ENCODE measurements at regions not wholly inside any gene's neighbourhood (a gene's known extent, or its start where the extent isn't known, plus 50 kb on each side); places are given as distances from the start of the nearest gene placed in this dataset.

- TF ChIP-seq, protein P1, sequence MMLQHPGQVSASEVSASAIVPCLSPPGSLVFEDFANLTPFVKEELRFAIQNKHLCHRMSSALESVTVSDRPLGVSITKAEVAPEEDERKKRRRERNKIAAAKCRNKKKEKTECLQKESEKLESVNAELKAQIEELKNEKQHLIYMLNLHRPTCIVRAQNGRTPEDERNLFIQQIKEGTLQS (IDR thresholded peaks at IDR 0.05), result no peak
- TF ChIP-seq CTCF (IDR thresholded peaks at IDR 0.05 in 2 of 3, conservative IDR thresholded peaks at IDR 0.05 in 1 of 3; ENCODE audit: borderline replicate concordance in 1 of 3, insufficient read depth in 1 of 3, low read depth in 2 of 3, low read length in 2 of 3) (no peak), EZH2 (IDR thresholded peaks at IDR 0.05) (no peak), POLR2A (IDR thresholded peaks at IDR 0.05; ENCODE audit: borderline replicate concordance, extremely low read depth, insufficient read depth, insufficient read length) (no peak)
These were observed 903.1 kb downstream of the NSUN3 start (continued) for GRCh38 chr3:94965867-94966475.

DNA sequence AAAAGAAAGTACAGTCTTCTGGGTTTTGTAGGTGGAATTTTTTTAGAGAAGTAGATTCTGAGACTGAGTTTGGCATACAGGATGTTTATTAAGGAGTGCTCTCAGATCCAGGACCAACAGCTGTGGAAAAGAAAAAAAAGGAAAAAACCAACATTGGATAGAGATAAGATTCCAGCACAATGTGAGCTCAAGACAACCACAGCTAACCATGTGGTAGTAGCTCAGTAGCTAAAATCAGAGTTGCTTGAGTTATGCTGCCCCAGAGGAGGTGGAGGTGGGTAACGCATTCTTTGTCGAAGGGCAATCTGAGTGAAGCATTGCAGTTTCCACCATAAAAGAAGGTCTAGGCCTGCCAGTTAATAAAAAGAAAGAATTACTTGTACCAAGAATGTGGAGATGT, 904.3 kb downstream of the NSUN3 start:
- Histone ChIP-seq H3K9me3 (ENCODE audit: control insufficient read depth in 1 of 2, insufficient read depth in 1 of 2, low read depth in 1 of 2, low read length in 2 of 2) (peaks cover 6 to 9% of the 10 kb centered on the region in 2 experiments; a peak in 3 of 4 replicates), H4K20me1 (ENCODE audit: insufficient read depth) (no peaks in the 10 kb centered on the region), H2AFZ (ENCODE audit: low read depth, low read length, poor library complexity, severe bottlenecking) (no peak overlapping the region), H3K4me3 (replicated peaks in 1 of 2; ENCODE audit: low read depth in 1 of 2, low read length in 2 of 2) (no peak overlapping the region), H3K4me1 (ENCODE audit: control insufficient read depth in 1 of 2, insufficient read depth in 2 of 2, low read length in 2 of 2) (no peaks in the 10 kb centered on the region), H3K4me2 (ENCODE audit: low read length) (no peak overlapping the region), H3K9me2 (ENCODE audit: insufficient read depth) (no peaks in the 10 kb centered on the region), H3K79me2 (ENCODE audit: insufficient read depth, low read length) (no peaks in the 10 kb centered on the region), H3K27me3 (ENCODE audit: insufficient read depth, low read length) (no peaks in the 10 kb centered on the region), H3K27ac (ENCODE audit: low read depth, low read length) (no peak overlapping the region), H3K36me3 (ENCODE audit: control insufficient read depth in 1 of 2, insufficient read depth in 2 of 2, low read length in 2 of 2) (no peaks in the 10 kb centered on the region), H3K9ac (ENCODE audit: low read length) (no peak overlapping the region)
- no peak for DNase-seq (ENCODE audit: low read depth, low spot score)
- intact Hi-C loops (cut with micrococcal nuclease), result no loop called here
- no TSS peak for BruUV-seq (replicated peaks)
- ATAC-seq, result no peak
- POLR2A ChIA-PET, result no interaction called here
- CTCF ChIA-PET, result no interaction called here
- TF ChIP-seq ZBTB33 (IDR thresholded peaks at IDR 0.05; ENCODE audit: extremely low read depth, insufficient replicate concordance, low read length), result no peak
- TF ChIP-seq SIN3A (IDR thresholded peaks at IDR 0.05; ENCODE audit: low read depth), result no peak
- TF ChIP-seq, protein P2, sequence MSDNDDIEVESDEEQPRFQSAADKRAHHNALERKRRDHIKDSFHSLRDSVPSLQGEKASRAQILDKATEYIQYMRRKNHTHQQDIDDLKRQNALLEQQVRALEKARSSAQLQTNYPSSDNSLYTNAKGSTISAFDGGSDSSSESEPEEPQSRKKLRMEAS (IDR thresholded peaks at IDR 0.05), result no peak
- TF ChIP-seq YY1 (IDR thresholded peaks at IDR 0.05; ENCODE audit: extremely low read depth, insufficient replicate concordance, low read depth, low read length), result no peak
- TF ChIP-seq FOSL1 (IDR thresholded peaks at IDR 0.05; ENCODE audit: low read depth), result no peak
- no peak for TF ChIP-seq CTCF (IDR thresholded peaks at IDR 0.05 in 2 of 3, conservative IDR thresholded peaks at IDR 0.05 in 1 of 3; ENCODE audit: borderline replicate concordance in 1 of 3, insufficient read depth in 1 of 3, low read depth in 2 of 3, low read length in 2 of 3)
- no peak for TF ChIP-seq JUND (IDR thresholded peaks at IDR 0.05)
- no peak for TF ChIP-seq TCF7L2 (IDR thresholded peaks at IDR 0.05; ENCODE audit: borderline replicate concordance, extremely low read depth, insufficient read depth, insufficient read length)
- TF ChIP-seq EZH2 (IDR thresholded peaks at IDR 0.05), result no peak
- TF ChIP-seq EZH2phosphoT487 (IDR thresholded peaks at IDR 0.05; ENCODE audit: borderline replicate concordance), result no peak
- TF ChIP-seq POLR2A (IDR thresholded peaks at IDR 0.05; ENCODE audit: borderline replicate concordance, extremely low read depth, insufficient read depth, insufficient read length), result no peak
- RAD21 ChIA-PET (ENCODE audit: low non-redundant PET in 1 of 2, low total read pairs in 2 of 2, uncharacterized antibody in 2 of 2, unreplicated experiment in 2 of 2), result no interaction called here
